Ovary (tissue), 7 donors: ENCODE measurements at regions not wholly inside any gene's neighbourhood (a gene's known extent, or its start where the extent isn't known, plus 50 kb on each side); places are given as distances from the start of the nearest gene placed in this dataset.

Experiments
- DNase-seq, 5 donors: peaks; one replicate each; pipeline ENCODE4 v3.0.0-alpha.2; 2019 to 2020
- H3K27ac ChIP-seq, 2 donors: fragments of 200-600 bp; one replicate each; pipeline versions ENCODE4 v1.5.1 to v1.8.0; 2019 to 2022
- H3K27me3 ChIP-seq: fragments of 200-600 bp; one replicate; pipeline ENCODE4 v1.8.0; 2022
- H3K36me3 ChIP-seq: fragments of 200-600 bp; sonication (generic); one replicate; pipeline ENCODE4 v1.5.1; 2019
- H3K4me1 ChIP-seq: one replicate; pipeline ENCODE4 v1.8.1; 2013; ENCODE audit warnings: mild to moderate bottlenecking, moderate library complexity; ENCODE audit not compliant: insufficient read depth
- H3K4me3 ChIP-seq: fragments of 200-600 bp; sonication (generic); one replicate; pipeline ENCODE4 v1.5.1; 2017
- H3K9me3 ChIP-seq, 2 donors: fragments of 200-600 bp in 1 of 2; sonication (generic) in 1 of 2; one replicate each; pipeline versions ENCODE4 v1.5.1 to v1.8.1; 2013 to 2019; ENCODE audit warnings: mild to moderate bottlenecking in 1 of 2, moderate library complexity in 1 of 2
- EP300 ChIP-seq: sonication (generic); formaldehyde crosslinking; IDR thresholded peaks from one replicate; pipeline ENCODE4 v1.6.1; 2017; ENCODE audit warnings: antibody characterized with exemption
- POLR2A ChIP-seq: fragments of 450-650 bp; IDR thresholded peaks from one replicate; pipeline ENCODE4 v1.6.1; 2017; ENCODE audit warnings: antibody characterized with exemption, mild to moderate bottlenecking, moderate library complexity
- WGBS, 3 donors: extraction: QIAGEN DNeasy Blood & Tissue Kit in 1 of 3; methylation state at CpG; one replicate each; pipeline versions ENCODE4 v1.1.5 to v1.1.7; 2013 to 2017; 5-methylcytosine and 5-hydroxymethylcytosine counted together
- intact Hi-C, 4 donors: fragments of 100-400 bp; cut with DNase I; formaldehyde crosslinking; loops; one replicate each; pipeline versions ENCODE4 v1.11.0 to v1.15.1; 2022 to 2023
- TF ChIP-seq, protein P1 (sequence below), 3 donors: fragments of 450-650 bp in 2 of 3; fragments of 200-600 bp in 1 of 3; IDR thresholded peaks; one replicate each; pipeline versions ENCODE4 v1.5.1 to v1.8.0; 2016 to 2022; ENCODE audit warnings: antibody characterized with exemption in 3 of 3, mild to moderate bottlenecking in 1 of 3
- donor health status: DM: no; HTN: no; CAD: no; lungs with moderate emphysema.
- donor health status: DM: no; HTN: no; CAD: no.
- donor health status: Bipolar disorder and iron deficiency.
- donor health status: DM: no; HTN: no; CAD: no.
- donor health status: DM: yes; HTN: yes; CAD: no.

DNA sequence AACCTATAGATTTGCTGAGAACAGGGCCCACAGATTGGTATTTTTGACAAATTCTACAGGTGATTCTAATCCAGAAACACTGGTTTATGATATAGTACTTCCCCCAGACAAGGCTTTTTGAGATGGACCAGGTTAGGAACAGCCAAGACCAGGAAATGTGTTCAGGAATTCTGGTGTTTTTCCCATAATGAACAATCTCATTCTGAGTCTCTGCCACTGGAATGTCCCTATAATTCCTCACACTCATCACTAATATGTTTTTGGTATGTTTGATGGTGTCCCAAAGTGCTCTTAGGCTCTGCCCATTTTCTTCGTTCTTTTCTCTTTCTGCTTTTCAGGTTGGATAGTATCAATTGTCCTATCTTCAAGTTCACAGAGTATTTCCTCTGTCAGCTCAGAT lies 107.2 kb upstream of the IGFBP3 start:
- intact Hi-C loops = no loop called here
- TF ChIP-seq, protein P1, sequence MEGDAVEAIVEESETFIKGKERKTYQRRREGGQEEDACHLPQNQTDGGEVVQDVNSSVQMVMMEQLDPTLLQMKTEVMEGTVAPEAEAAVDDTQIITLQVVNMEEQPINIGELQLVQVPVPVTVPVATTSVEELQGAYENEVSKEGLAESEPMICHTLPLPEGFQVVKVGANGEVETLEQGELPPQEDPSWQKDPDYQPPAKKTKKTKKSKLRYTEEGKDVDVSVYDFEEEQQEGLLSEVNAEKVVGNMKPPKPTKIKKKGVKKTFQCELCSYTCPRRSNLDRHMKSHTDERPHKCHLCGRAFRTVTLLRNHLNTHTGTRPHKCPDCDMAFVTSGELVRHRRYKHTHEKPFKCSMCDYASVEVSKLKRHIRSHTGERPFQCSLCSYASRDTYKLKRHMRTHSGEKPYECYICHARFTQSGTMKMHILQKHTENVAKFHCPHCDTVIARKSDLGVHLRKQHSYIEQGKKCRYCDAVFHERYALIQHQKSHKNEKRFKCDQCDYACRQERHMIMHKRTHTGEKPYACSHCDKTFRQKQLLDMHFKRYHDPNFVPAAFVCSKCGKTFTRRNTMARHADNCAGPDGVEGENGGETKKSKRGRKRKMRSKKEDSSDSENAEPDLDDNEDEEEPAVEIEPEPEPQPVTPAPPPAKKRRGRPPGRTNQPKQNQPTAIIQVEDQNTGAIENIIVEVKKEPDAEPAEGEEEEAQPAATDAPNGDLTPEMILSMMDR (IDR thresholded peaks at IDR 0.05) = no peak
- TF ChIP-seq EP300 (no peak), POLR2A (no peak)
- DNase-seq = no peak

DNA sequence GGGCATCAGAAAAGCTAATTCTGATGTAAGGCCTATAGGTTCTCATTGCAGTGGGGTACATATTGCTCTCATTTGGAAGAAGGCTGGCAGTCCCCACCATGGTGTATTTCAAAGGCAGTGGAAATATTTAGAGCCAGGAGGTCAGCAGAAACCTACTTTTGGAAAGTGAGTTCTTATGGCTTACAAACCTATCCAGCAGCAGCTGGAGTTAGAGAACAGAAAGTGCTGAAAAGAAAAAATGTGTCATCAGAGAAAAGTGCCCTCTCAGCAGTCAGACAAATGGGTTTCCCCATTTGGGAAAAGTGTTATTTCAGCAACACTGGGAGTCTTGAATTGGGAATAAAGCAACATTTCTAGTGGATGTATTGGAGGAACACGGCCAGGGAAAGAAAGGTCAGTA lies 105.7 kb upstream of the IGFBP3 start:
- DNase-seq = no peak
- TF ChIP-seq, protein P1 (IDR thresholded peaks at IDR 0.05) = no peak
- no peak for TF ChIP-seq POLR2A
- TF ChIP-seq EP300 = no peak
- intact Hi-C loops = no loop called here
- H3K9me3 ChIP-seq = no peaks in the 10 kb centered on the region
- H3K36me3 ChIP-seq = no peaks in the 10 kb centered on the region
- no peak overlapping the region for H3K27ac ChIP-seq
- no peaks in the 10 kb centered on the region for H3K27me3 ChIP-seq
- 93 to 100% (median 96%) methylated on average over 1 of the region's 1 CpG for WGBS, 3 donors
- H3K4me1 ChIP-seq = no peaks in the 10 kb centered on the region
- H3K4me3 ChIP-seq = no peak overlapping the region

More for the DNA sequence above, 107.2 kb upstream of the IGFBP3 start:
- Histone ChIP-seq H3K27ac (no peak overlapping the region), H3K9me3 (no peaks in the 10 kb centered on the region), H3K4me3 (no peak overlapping the region), H3K36me3 (no peaks in the 10 kb centered on the region), H3K4me1 (no peaks in the 10 kb centered on the region), H3K27me3 (no peaks in the 10 kb centered on the region)
- WGBS, 3 donors = 96 to 100% (median 96%) methylated on average over 1 of the region's 1 CpG

DNA sequence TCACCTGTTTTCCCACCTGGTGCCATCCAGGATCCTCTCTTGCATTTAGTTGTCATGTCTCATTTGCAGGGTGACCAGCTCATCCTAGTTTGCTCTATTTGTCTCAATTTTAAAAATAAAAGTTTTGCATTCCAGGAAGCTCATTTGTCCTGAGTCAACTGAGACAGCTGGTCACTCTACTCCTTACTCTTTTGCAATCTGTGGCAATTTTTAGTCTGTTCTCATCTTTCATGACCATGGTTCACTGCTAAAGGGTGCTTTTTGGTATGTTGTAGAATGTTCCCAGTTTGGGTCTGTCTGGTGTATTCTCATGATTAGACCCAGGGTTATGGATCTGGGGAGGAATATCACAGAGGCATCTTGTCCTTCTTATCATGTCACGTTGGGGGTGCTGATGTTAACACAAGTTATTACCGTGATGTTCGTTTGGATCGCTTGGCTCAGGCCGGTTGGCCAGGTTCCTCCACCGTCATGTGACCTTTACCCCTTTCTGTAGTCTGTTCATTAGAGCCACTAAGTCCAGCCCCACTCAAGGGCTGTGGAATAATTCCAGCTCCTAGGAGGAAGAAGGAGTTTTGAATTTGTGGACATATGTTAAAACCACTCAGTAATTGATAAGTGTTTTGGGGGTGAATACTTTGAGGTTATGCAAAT lies 103.3 kb upstream of the IGFBP3 start:
- 59 to 73% (median 70%) methylated on average over 6 of the region's 6 CpGs for WGBS, 3 donors
- H3K4me1 ChIP-seq = no peaks in the 10 kb centered on the region
- no peak overlapping the region for H3K27ac ChIP-seq
- intact Hi-C loops = no loop called here
- H3K9me3 ChIP-seq = no peaks in the 10 kb centered on the region
- no peak for TF ChIP-seq POLR2A
- no peak for TF ChIP-seq EP300
- TF ChIP-seq, protein P1 (IDR thresholded peaks at IDR 0.05) = no peak
- no peak for DNase-seq
- no peak overlapping the region for H3K4me3 ChIP-seq
- no peaks in the 10 kb centered on the region for H3K36me3 ChIP-seq
- H3K27me3 ChIP-seq = no peaks in the 10 kb centered on the region

DNA sequence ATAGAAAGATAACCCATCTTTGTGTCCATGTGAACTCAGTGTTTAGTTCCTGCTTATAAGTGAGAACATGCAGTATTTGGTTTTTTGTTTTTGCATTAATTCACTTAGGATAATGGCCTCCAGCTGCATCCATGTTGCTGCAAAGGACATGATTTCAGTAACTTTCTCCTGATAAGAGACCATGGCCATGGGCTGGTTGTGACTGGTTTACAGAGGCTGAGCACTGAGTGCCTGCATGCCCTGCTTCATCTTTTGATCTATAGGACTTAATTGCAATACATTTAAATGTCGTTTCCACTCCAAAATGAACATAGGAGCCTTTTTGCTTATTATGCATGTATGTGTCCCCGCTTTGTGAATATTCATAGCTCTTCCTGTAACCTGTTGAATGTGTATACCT lies 101.3 kb upstream of the IGFBP3 start:
- no peak overlapping the region for H3K4me3 ChIP-seq
- no peaks in the 10 kb centered on the region for H3K27me3 ChIP-seq
- no peaks in the 10 kb centered on the region for H3K9me3 ChIP-seq
- DNase-seq = no peak
- intact Hi-C loops = no loop called here
- no peaks in the 10 kb centered on the region for H3K4me1 ChIP-seq
- WGBS, 3 donors = 87 to 92% (median 91%) methylated on average over 2 of the region's 2 CpGs
- H3K27ac ChIP-seq = no peak overlapping the region
- no peaks in the 10 kb centered on the region for H3K36me3 ChIP-seq
- TF ChIP-seq, protein P1 (IDR thresholded peaks at IDR 0.05) = no peak
- no peak for TF ChIP-seq POLR2A
- TF ChIP-seq EP300 = no peak
